NT2/D1 (cell line): ENCODE measurements at regions not wholly inside any gene's neighbourhood (a gene's known extent, or its start where the extent isn't known, plus 50 kb on each side); places are given as distances from the start of the nearest gene placed in this dataset.

Experiments used
- DNase-seq: peaks from one replicate; pipeline ENCODE4 v3.0.0-alpha.2; 2011; ENCODE audit warnings: low read depth, low spot score
- H3K27me3 ChIP-seq: 2 replicates; pipeline ENCODE4 v1.6.0; 2011; ENCODE audit warnings: mild to moderate bottlenecking; ENCODE audit not compliant: insufficient read length, insufficient read depth
- H3K36me3 ChIP-seq: 2 replicates; pipeline ENCODE4 v1.6.1; 2011; ENCODE audit warnings: mild to moderate bottlenecking, low read length, mixed read lengths; ENCODE audit not compliant: insufficient read depth, insufficient read length
- H3K4me1 ChIP-seq: 2 replicates; pipeline ENCODE4 v1.5.1; 2011; ENCODE audit not compliant: insufficient read depth, insufficient read length
- H3K4me3 ChIP-seq: 2 replicates; pipeline ENCODE4 v1.5.1; 2011; ENCODE audit warnings: low read depth; ENCODE audit not compliant: insufficient read length
- H3K9ac ChIP-seq: 2 replicates; pipeline ENCODE4 v1.6.0; 2011; ENCODE audit warnings: low read depth; ENCODE audit not compliant: insufficient read length
- H3K9me3 ChIP-seq: 2 replicates; pipeline ENCODE4 v1.5.1; 2011; ENCODE audit warnings: mild to moderate bottlenecking, low read length; ENCODE audit not compliant: insufficient read depth
- SUZ12 ChIP-seq: IDR thresholded peaks from 2 replicates; pipeline ENCODE4 v1.6.1; 2011; ENCODE audit not compliant: insufficient read length, insufficient read depth; ENCODE audit errors: extremely low read depth
- YY1 ChIP-seq: IDR thresholded peaks from 2 replicates; pipeline ENCODE4 v1.6.1; 2011; ENCODE audit not compliant: insufficient read length, insufficient read depth
- ZNF274 ChIP-seq: IDR thresholded peaks from 2 replicates; pipeline ENCODE4 v1.6.1; 2011; ENCODE audit warnings: mild to moderate bottlenecking, low read depth, low read length

GRCh38 chr2:605674-606608 lies 71.3 kb downstream of the TMEM18 start:
- Histone ChIP-seq H3K4me3 (no peak overlapping the region), H3K4me1 (no peaks in the 10 kb centered on the region), H3K27me3 (no peaks in the 10 kb centered on the region), H3K9ac (no peak overlapping the region), H3K9me3 (no peaks in the 10 kb centered on the region), H3K36me3 (no peaks in the 10 kb centered on the region)
- TF ChIP-seq YY1 (no peak), ZNF274 (no peak), SUZ12 (no peak)
- DNase-seq = no peak

- H3K4me1 ChIP-seq = no peaks in the 10 kb centered on the region
- no peak overlapping the region for H3K9ac ChIP-seq
- DNase-seq = no peak
- H3K27me3 ChIP-seq = no peaks in the 10 kb centered on the region
- H3K36me3 ChIP-seq = no peaks in the 10 kb centered on the region
- no peak overlapping the region for H3K4me3 ChIP-seq
- no peak for TF ChIP-seq YY1
- no peak for TF ChIP-seq SUZ12
- TF ChIP-seq ZNF274 = no peak
- H3K9me3 ChIP-seq = no peaks in the 10 kb centered on the region
These were observed 72.2 kb downstream of the TMEM18 start for GRCh38 chr2:604854-605524.

GRCh38 chr2:604385-604784 lies 72.8 kb downstream of the TMEM18 start:
- Histone ChIP-seq H3K4me3 (no peak overlapping the region), H3K36me3 (no peaks in the 10 kb centered on the region), H3K9me3 (no peaks in the 10 kb centered on the region), H3K27me3 (no peaks in the 10 kb centered on the region), H3K9ac (no peak overlapping the region), H3K4me1 (no peaks in the 10 kb centered on the region)
- TF ChIP-seq SUZ12 (no peak), ZNF274 (no peak), YY1 (no peak)
- no peak for DNase-seq

GRCh38 chr2:603869-604268 lies 73.3 kb downstream of the TMEM18 start:
- Histone ChIP-seq H3K4me1 (no peaks in the 10 kb centered on the region), H3K36me3 (no peaks in the 10 kb centered on the region), H3K9ac (no peak overlapping the region), H3K27me3 (no peaks in the 10 kb centered on the region), H3K9me3 (no peaks in the 10 kb centered on the region), H3K4me3 (no peak overlapping the region)
- no peak for DNase-seq
- no peak for TF ChIP-seq ZNF274
- no peak for TF ChIP-seq SUZ12
- no peak for TF ChIP-seq YY1

GRCh38 chr2:603427-603826 lies 73.8 kb downstream of the TMEM18 start:
- Histone ChIP-seq H3K9me3 (no peaks in the 10 kb centered on the region), H3K36me3 (no peaks in the 10 kb centered on the region), H3K9ac (no peak overlapping the region), H3K27me3 (no peaks in the 10 kb centered on the region), H3K4me3 (no peak overlapping the region), H3K4me1 (no peaks in the 10 kb centered on the region)
- TF ChIP-seq SUZ12 = no peak
- TF ChIP-seq YY1 = no peak
- no peak for TF ChIP-seq ZNF274
- DNase-seq = no peak

GRCh38 chr2:602571-603359 lies 74.4 kb downstream of the TMEM18 start:
- no peaks in the 10 kb centered on the region for H3K4me1 ChIP-seq
- no peak overlapping the region for H3K9ac ChIP-seq
- H3K4me3 ChIP-seq = no peak overlapping the region
- TF ChIP-seq YY1 (no peak), SUZ12 (no peak), ZNF274 (no peak)
- no peak for DNase-seq
- no peaks in the 10 kb centered on the region for H3K27me3 ChIP-seq
- H3K9me3 ChIP-seq = no peaks in the 10 kb centered on the region
- H3K36me3 ChIP-seq = no peaks in the 10 kb centered on the region
